Stromal cell of bone marrow (primary cell): ENCODE measurements at regions not wholly inside any gene's neighbourhood (a gene's known extent, or its start where the extent isn't known, plus 50 kb on each side); places are given as distances from the start of the nearest gene placed in this dataset.
"Not testable (repeated sequence)": the region's sequence is repeated elsewhere in the genome, so short reads cannot be mapped to it uniquely, and the experiment has no call there.

Source experiments
- DNase-seq: peaks from one replicate; pipeline ENCODE4 v3.0.0-alpha.2; 2012; ENCODE audit warnings: low read depth

DNA sequence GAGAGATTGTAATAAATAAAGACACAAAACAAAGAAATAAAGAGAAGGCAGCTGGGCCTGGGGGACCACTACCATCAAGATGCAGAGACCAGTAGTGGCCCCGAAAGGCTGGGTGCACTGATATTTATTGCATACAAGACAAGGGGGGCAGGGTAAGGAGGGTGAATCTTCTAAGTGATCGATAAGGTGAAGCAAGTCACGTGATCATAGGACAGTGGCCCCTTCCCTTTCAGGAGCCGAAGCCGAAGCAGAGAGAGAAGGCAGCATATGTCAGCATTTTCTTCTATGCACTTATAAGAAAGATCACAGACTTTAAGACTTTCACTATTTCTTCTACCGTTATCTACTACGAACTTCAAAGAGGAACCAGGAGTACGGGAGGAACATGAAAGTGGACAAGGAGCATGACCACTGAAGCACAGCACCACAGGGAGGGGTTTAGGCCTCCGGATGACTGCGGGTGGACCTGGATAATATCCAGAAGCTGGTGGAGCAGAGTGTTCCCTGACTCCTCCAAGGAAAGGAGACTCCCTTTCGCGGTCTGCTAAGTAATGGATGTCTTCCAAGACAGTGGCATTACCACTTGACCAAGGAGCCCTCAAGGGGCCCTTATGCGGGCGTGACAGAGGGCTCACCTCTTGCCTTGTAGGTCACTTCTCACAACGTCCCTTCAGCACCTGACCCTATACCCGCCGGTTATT lies 126.4 kb downstream of the RBM46 start:
- not testable (repeated sequence) for DNase-seq

DNA sequence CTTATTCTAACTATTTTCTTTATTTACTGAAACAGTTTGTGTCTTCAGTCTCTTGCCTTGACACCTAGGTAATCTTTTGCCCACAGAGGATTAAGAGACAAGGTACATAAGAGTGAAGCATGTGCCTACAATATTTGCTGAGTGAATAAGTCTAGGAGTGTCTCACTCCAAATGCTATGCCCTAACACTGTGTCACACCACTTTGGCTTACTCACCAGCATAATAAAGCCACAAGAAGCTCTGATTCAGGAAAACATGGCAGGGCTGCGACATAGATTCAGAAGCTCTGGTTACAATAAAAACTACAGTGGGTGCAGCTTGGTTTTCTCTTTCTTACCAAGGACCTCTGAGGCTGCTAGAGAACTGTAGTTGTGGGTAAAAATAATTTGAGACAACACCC lies 127.1 kb downstream of the RBM46 start:
- peak; percentile 72 for DNase-seq

DNA sequence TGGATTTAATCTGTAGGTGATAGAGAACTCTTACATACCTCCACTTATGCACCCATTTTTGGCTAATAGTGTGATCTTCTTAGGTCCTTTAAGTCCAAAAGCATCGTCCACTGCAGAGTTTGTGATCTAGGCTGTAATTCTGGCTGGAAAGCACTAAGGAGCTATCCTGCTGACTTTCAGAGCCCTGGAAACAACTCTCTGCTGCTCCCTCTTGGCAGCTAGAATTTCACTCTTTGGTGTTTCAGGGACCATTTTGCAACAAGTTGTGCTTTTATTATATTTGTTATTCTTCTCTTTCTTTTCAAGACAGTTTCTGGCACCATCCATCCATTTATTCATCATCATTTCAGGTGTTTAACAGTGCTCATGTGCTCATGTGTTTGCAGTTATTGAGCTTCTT lies 130.0 kb downstream of the RBM46 start:
- DNase-seq: peak; percentile 17

DNA sequence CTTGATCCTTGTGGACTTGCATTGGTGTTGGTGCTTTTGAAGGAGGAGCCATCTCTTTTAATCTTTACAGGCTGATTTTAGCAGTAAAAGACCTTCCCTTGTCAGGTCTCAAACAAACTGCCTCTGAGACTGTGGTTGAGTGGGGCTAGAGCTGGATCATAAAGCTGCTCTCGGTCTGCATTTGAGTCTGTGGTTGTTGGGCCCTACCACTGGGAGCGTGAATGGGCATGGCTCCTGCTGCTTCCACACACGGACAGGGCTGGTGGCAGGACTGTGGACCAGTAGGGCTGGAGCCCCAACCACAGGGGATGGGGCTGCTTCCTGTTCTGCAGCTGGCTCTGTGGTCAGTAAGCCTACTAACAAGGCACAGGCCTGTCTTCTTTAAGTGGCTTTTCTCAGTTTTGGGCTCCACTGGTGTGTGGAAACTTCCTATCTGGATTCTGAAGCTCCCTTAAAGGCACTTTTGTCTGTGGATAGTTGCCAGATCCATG lies 130.6 kb downstream of the RBM46 start:
- no peak for DNase-seq

DNA sequence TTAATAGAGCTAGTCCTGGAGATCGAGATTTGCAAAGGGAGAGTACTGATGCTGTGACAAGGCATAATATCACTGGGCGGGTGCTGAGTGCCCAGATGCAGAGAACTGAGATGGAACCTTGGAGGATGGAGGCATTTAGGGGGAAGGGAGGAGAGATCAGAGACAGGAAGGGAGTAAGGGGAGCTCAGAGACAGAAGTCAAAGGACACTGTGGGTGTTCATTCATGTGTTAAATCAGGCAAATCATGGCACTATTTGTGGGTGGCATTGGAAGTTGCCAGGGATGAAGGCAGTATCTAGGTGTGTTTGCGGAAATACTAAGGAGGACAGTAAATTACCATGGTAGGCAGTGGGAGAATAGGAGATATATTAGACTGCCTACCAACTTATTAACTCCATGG lies 135.0 kb downstream of the RBM46 start:
- no peak for DNase-seq

DNA sequence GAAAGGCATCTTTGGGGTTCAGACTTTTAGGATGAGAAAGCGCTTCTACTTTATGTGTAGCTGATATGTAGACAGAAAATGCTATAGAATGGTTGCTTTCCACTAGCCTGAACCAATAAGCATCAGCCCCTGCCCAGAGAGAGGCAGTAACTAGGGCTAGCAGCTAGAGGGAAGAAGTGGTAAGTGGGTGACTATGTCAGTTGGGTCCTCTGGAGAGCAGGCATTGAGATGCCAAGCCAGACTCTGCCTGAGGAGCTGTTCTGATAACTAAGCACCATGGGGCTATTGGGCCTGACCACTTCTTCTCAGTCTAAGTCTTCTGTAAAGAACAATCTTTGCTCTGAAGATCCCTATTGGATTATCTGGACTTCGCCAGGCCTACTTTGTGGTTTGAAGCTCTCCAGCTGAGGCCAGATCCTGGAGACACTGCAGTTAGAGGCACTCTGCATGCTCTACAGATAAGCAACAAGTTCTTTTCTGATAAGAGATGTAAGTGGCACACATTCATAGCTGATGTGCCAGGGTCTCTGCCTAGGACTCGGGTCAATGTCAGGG lies 146.1 kb downstream of the RBM46 start:
- no peak for DNase-seq

DNA sequence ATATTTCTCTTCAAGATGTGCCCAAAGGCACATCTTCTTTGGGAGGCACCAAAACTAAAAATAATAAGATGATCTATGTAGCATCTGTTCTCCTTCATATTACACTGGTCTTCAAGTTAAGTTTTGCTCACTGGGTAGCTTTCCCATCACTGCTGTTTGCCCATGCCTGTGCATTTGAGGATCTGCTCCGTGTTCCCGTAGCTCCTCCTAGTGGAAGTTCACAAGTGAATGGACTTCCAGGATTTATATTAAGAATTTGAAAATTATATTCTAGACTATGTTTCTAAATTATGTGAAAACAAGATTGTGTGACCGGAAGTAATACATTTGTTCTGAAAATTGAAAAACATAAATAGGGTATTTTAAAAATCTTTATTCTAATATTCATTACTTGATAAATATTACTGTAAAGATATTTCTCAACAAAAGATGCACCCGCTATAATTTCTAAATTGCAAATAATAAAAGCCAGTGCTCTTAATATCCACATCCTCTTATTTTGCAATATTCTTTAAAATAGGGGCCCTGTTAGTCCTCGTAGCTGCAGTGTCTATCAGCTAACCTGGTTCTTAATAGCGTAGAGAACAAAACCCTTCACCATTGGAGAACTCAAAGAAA lies 147.7 kb downstream of the RBM46 start:
- peak; percentile 47 for DNase-seq

DNA sequence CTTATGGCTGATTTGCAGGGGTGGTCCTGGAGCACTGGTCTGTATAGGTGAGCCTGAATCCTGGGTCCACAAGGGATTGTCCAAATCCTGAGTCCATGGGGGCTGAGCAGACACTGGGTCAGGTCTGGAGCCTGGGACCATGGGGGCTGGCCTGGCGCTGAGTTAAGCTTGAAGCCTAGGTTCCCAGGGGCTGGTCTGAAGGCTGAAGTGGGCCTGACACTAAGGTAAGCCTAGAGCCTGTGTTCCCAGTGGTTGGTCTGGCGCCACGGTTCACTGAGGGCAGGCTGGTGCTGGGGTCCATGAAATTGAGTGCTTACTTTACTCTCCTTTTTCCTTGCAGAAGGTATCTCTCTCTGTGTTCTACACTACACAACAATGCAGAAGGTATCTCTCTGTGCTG lies 155.8 kb downstream of the RBM46 start:
- DNase-seq: no peak

DNA sequence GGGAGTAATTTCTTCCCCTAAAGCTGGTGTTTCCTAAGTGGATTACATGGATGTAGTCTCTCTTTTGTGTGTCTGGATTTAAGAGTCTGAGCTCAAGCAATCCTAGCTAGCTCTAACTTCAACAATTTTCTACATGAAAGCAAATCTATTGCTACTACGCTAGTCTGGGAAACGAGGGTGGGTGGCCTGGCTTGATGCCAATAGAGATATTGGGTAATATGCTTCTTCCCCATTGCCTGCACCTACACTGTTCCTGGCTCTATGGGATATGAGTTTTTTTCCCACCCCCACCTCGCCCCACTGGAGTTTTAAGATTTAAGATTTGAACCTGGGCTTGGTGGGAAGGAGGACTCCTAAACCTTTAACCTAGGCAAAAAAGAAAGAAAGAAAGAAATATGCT lies 158.8 kb downstream of the RBM46 start:
- DNase-seq: no peak

DNA sequence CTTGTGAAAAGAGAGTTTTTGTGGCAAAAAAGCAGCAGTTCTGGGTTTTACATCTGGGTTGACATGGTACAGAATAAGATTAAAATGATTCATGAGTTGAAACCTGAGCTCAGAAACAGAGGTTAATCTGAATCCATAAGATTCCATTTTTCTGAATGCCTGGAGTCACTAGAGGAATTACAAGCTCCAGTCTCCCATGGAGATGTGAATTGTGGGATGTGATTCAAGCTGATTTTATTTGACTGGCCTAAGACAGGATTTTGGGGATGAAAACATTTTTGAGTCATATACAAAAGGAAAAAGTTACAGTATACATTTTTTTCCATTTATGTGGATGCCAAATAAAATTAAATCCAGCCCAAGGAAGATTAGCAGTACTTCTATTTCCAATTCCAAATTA lies 161.1 kb downstream of the RBM46 start:
- DNase-seq: no peak

DNA sequence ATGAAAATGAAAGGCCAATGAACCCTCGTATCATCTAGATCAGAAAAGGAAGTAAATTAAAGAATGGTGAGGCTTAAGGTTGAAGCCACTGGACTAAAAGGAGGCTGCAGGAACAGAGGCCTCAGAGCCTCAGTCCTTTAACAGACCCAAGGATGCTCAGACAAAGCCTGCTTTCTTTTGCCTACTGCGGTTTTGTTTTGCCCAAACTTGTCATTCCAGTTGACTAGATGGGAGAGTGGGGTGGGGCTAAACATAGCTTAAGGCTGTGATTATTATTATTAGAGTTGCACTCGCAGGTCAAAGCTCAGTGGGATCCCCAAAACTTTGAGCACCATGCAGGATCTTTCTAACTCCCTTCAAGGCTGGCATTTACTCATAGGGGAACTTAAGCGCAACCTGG lies 163.9 kb downstream of the RBM46 start:
- DNase-seq: no peak

DNA sequence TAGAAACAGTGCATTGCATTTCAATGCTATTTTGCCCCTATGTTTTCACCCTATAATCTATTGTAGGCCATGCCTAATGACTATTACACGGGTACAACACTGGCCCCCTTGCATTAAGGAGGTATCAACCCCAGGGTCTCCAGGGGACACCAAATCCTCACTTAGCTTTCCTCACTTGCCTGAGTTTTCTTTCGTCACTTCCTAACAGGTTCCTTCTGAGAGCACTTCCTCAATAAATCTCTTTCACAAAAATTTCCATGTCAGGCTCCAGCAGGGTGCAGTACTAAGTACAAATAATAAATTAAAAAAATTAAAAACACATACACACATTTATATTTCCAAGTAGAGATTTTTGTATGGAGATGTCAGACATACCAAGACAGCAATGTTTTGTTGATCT lies 165.0 kb downstream of the RBM46 start:
- no peak for DNase-seq

DNA sequence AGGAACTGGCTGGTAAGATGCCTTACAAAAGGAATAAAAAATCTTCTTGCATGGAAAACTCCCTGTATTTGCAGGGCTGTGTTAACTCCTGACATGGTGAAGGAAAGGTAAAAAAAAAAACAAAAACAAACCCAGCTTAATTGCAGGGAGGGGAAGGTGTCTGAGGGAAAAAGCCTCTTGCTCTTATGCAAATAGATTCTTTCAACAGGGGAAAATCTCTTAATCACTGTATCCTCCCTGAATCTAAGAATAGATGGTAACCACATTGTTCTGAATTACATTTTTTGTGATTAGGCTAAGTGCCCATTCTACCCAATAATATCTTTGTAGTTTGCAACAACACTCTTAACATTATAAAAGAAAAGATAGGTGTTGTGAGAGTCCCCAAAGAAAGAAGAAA lies 172.6 kb downstream of the RBM46 start:
- no peak for DNase-seq

DNA sequence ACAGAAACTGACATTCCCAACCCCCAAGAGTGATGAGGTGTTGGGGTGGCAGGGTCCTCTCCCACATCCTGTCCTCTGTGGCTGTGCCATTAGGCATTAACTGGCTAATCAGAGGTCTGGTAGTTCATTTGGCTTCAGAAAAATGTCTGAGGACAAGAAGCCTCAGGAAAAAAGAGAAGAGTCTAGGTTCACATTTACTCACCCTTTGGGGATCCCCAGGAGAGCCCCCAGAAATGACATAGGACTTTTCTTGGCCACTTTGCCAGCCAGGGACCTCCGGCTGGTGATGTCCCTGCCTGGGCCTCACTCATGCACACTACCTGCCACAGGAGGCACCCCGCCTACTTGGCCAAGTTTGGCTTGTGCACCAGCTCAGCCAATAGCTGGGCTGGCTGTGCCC lies 173.0 kb downstream of the RBM46 start:
- DNase-seq: no peak

DNA sequence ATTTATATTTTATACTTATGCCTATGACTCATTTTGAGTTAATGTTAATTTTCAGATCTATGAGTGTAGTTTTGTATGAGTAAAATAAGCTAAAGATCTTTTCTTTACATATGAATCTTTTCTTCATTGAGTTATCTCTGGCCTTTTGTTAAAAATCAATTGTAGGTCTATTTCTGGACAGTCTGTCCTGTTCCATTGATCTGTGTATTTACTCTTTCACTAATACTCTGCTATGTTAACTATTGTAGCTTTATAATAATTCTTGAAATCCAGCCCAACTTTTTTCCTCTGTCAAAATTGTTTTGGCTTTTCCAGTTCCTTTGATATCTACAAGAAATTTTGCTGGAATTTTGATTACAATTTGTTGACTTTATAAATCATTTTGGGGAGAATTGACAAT lies 177.0 kb downstream of the RBM46 start:
- no peak for DNase-seq

DNA sequence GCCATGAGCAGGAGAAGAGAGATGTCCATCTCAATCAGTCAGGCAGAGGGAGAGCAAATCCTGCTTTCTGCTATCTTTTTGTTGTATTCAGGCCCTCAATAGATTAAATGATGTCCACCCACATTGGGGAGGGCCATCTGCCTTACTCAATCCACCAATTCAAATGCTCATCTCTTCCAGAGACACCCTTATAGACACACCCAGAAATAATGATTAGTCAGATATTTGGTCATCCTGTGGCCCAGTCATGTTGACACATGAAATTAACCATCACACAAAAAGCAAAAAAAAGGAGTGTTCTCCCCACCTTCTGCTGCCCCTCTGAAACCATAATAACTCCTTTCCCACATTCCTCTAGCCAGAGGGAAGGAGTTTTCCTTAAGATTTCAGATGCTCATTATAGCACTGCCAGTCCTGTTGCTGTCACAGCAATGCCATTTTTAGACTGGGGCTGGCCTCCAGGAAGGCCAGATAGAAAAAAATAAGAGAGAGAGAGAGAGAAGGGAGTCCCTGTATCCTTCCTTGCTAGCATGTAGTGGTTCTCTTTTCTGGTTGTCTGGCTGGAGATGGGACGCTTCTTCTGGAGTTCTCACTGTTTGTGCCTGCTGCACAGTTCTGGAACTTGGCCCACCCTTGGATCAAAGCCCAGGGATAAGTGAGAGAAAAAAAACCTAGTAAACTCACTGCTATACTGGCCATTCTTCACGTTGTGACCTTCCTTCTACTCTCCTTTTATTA lies 177.7 kb downstream of the RBM46 start:
- no peak for DNase-seq

DNA sequence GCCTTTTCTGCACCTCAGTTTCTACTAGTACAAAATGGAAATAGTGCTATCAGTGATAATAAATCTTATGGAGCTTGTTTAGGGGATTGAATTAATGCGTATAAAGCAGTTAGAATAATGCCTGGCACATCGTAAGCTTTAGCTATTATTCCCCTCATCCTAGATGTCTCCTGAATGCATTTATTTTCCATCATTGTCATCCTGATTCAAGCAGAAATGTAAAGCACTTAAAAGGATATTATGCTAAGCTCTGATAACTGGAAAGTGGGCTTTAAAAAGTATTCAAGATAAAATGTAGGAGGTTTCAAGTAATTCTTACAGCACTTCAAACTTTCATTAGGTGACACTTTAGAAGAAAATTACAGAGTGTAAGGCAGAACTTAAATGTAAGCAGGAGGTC lies 178.7 kb downstream of the RBM46 start:
- DNase-seq: no peak

DNA sequence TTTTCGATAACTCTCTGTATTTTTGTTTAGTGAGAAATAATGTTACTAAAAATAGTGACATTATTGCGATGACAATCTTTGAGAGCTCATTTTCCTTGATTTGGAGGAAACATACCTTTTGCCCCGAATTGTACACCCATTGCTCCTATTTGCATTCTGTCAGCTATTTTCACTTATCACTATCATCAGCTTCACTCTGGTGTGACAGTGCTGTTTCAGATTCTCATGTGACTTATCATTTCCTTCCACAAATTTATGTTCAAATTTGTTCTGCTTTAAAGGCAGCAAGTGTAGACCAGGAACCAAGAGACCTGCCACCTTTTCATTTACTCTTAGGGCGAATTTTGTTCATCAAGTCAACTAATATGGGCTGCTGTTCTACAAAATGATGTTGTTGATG lies 179.4 kb downstream of the RBM46 start:
- DNase-seq: no peak

DNA sequence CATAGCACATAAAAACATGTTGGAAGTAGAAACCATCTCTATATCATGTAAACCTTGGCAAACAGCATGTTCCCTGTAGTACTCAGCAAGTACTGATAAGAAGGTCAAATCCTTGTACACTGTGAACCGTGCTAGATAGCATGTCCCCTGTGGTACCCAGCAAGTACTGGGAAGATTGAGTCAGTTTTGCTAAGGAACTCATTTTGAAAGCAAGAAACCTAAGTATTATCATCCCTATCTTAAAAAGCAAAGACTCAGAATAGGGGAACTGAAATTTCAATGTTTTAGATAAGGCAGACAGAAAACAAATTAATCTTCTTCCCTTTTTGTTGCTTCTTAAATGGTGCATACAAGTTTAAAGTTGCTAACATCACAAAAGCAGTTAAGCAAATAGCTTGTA lies 180.2 kb downstream of the RBM46 start:
- no peak for DNase-seq

DNA sequence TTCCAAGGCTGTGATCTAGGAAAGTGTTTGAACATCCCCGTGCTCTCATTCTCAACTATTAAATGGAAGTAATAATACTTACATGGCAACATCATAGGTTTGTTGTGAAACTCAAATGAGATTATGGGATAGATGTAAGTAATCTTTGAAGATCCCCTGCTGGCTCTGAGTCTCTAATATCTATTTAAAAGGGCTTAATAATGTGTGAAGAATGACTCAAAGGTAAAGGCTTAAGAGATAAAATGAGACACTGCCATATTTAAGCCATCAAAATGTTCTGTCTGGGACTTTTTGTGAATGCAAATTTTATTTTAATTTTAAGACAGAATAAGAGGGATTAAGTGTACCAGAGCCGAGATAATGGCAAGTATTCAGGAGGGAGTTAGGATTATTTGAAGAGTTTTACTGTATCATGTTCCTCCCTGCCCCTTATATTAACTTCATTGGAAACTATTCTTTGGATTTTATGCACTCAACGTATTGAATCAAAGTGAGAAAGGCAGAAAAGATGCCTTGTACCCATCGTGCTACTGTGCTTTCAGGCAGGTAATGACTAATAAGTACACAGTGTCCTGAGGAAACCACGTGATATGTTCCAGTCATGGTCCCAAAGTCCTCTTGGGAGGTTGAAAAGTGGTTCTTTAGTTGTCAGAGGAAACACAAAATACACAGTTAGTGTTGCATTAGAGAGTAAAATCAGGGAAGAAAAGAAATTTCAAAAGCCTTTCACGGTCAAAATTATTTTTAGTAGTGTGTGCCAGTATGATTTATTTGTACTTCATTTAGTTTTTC lies 192.4 kb downstream of the RBM46 start:
- no peak for DNase-seq

DNA sequence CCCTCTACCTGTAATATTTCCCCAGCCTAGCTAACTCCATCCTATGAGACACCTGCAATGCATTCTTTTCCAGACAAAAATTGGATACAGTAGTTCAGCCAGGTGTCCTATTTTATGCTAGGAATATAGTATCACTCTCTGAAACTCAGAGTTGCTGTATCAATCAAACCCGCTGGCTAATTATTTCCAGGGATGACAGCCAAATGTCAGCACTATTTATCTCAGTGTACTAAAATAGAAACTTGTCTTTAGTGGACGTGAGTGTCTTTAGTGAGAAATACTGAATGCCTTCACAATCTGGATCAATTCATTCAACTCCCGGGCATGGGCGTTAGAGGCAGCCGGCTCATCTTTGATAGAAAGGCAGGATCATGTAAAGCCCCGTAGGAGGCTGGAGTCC lies 196.2 kb downstream of the RBM46 start:
- DNase-seq: no peak
